ENCODE measurements at regions not wholly inside any gene's neighbourhood (a gene's known extent, or its start where the extent isn't known, plus 50 kb on each side); places are given as distances from the start of the nearest gene placed in this dataset.
"Not testable (repeated sequence)": the region's sequence is repeated elsewhere in the genome, so short reads cannot be mapped to it uniquely, and the experiment has no call there.

- peak overlapping the region; percentile 82 to 91 for H3K27ac Mint-ChIP-seq
- no peak for DNase-seq (ENCODE audit: low spot score)
- peak overlapping the region; percentile 32 for H3K4me3 Mint-ChIP-seq
- peaks cover 15% of the 10 kb centered on the region for H3K36me3 Mint-ChIP-seq
- peaks cover 23 to 24% of the 10 kb centered on the region in 2 donors for H3K4me1 Mint-ChIP-seq (ENCODE audit: low read depth in 2 of 2)
- H3K9me3 Mint-ChIP-seq = no peaks in the 10 kb centered on the region
- H3K27me3 Mint-ChIP-seq = no peaks in the 10 kb centered on the region
- ATAC-seq = peak; percentile 76 to 87
Observed at GRCh38 chr6:144561455-144562043, 276.4 kb downstream of the UTRN start.

- Mint-ChIP-seq H3K27me3 (no peaks in the 10 kb centered on the region), H3K9me3 (no peaks in the 10 kb centered on the region), H3K36me3 (peaks cover 4% of the 10 kb centered on the region), H3K4me3 (no peak overlapping the region), H3K4me1 (ENCODE audit: low read depth in 2 of 2) (peaks cover 24 to 28% of the 10 kb centered on the region in 2 donors), H3K27ac (no peak overlapping the region)
- no peak for ATAC-seq
- DNase-seq (ENCODE audit: low spot score) = no peak
Observed at GRCh38 chr6:144564202-144564601, 279.1 kb downstream of the UTRN start.

- DNase-seq (ENCODE audit: low spot score) = peak; percentile 83
- H3K36me3 Mint-ChIP-seq = peaks cover 12% of the 10 kb centered on the region
Observed at GRCh38 chr6:144566868-144567615, 281.9 kb downstream of the UTRN start.

GRCh38 chr6:144568241-144568640 lies 283.1 kb downstream of the UTRN start:
- Mint-ChIP-seq H3K27me3 (no peaks in the 10 kb centered on the region), H3K36me3 (peaks cover 8% of the 10 kb centered on the region), H3K4me3 (peak overlapping the region; percentile 38), H3K9me3 (no peaks in the 10 kb centered on the region), H3K27ac (peak overlapping the region; percentile 62 to 91), H3K4me1 (ENCODE audit: low read depth in 2 of 2) (peaks cover 14 to 18% of the 10 kb centered on the region in 2 donors)
- ATAC-seq (no peak), DNase-seq (ENCODE audit: low spot score) (no peak)

More at GRCh38 chr6:144566868-144567615, 281.9 kb downstream of the UTRN start:
- peaks cover 17 to 20% of the 10 kb centered on the region in 2 donors for H3K4me1 Mint-ChIP-seq (ENCODE audit: low read depth in 2 of 2)
- H3K27me3 Mint-ChIP-seq = no peaks in the 10 kb centered on the region
- H3K9me3 Mint-ChIP-seq = no peaks in the 10 kb centered on the region
- H3K27ac Mint-ChIP-seq = no peak overlapping the region
- ATAC-seq = peak; percentile 92
- H3K4me3 Mint-ChIP-seq = no peak overlapping the region

- not testable (repeated sequence) for H3K27me3 Mint-ChIP-seq; H3K36me3 Mint-ChIP-seq; H3K4me3 Mint-ChIP-seq; ATAC-seq; DNase-seq (ENCODE audit: low spot score); H3K9me3 Mint-ChIP-seq
- Mint-ChIP-seq H3K4me1 (ENCODE audit: low read depth in 2 of 2) (peaks cover 28 to 41% of the 10 kb centered on the region in 2 donors), H3K27ac (peak overlapping the region in 1 of 2 donors; percentile 33)
Observed at GRCh38 chr6:144572541-144572940, 287.4 kb downstream of the UTRN start.

- H3K27me3 Mint-ChIP-seq = no peaks in the 10 kb centered on the region
- H3K9me3 Mint-ChIP-seq = no peaks in the 10 kb centered on the region
- DNase-seq (ENCODE audit: low spot score) = no peak
- peaks cover 29 to 42% of the 10 kb centered on the region in 2 donors for H3K4me1 Mint-ChIP-seq (ENCODE audit: low read depth in 2 of 2)
- peaks cover 10% of the 10 kb centered on the region for H3K36me3 Mint-ChIP-seq
- peak overlapping the region; percentile 7 to 73 for H3K27ac Mint-ChIP-seq
- peak in 1 of 2 donors; percentile 53 for ATAC-seq
- H3K4me3 Mint-ChIP-seq = no peak overlapping the region
Observed at GRCh38 chr6:144574796-144575195, 289.7 kb downstream of the UTRN start.

- peak overlapping the region; percentile 7 to 73 for H3K27ac Mint-ChIP-seq
- H3K36me3 Mint-ChIP-seq = peaks cover 11% of the 10 kb centered on the region
- H3K4me1 Mint-ChIP-seq (ENCODE audit: low read depth in 2 of 2) = peaks cover 31 to 44% of the 10 kb centered on the region in 2 donors
- no peaks in the 10 kb centered on the region for H3K9me3 Mint-ChIP-seq
- DNase-seq (ENCODE audit: low spot score) (no peak), ATAC-seq (no peak)
- no peak overlapping the region for H3K4me3 Mint-ChIP-seq
- no peaks in the 10 kb centered on the region for H3K27me3 Mint-ChIP-seq
Observed at GRCh38 chr6:144575327-144575726, 290.2 kb downstream of the UTRN start.

GRCh38 chr6:144576871-144577270 lies 291.7 kb downstream of the UTRN start:
- peak overlapping the region; percentile 71 for H3K4me3 Mint-ChIP-seq
- H3K9me3 Mint-ChIP-seq = no peaks in the 10 kb centered on the region
- no peaks in the 10 kb centered on the region for H3K27me3 Mint-ChIP-seq
- peaks cover 40 to 59% of the 10 kb centered on the region in 2 donors for H3K4me1 Mint-ChIP-seq (ENCODE audit: low read depth in 2 of 2)
- DNase-seq (ENCODE audit: low spot score) (no peak), ATAC-seq (peak; percentile 71 to 75)
- peaks cover 18% of the 10 kb centered on the region for H3K36me3 Mint-ChIP-seq
- H3K27ac Mint-ChIP-seq = peak overlapping the region; percentile 68 to 99

- ATAC-seq (no peak), DNase-seq (ENCODE audit: low spot score) (no peak)
- no peaks in the 10 kb centered on the region for H3K27me3 Mint-ChIP-seq
- H3K4me3 Mint-ChIP-seq = peak overlapping the region; percentile 54
- H3K27ac Mint-ChIP-seq = peak overlapping the region; percentile 98 to 99
- peaks cover 18% of the 10 kb centered on the region for H3K36me3 Mint-ChIP-seq
- no peaks in the 10 kb centered on the region for H3K9me3 Mint-ChIP-seq
- H3K4me1 Mint-ChIP-seq (ENCODE audit: low read depth in 2 of 2) = peaks cover 50 to 77% of the 10 kb centered on the region in 2 donors
Observed at GRCh38 chr6:144578385-144579350, 293.5 kb downstream of the UTRN start.

GRCh38 chr6:144580039-144580438 lies 294.9 kb downstream of the UTRN start:
- no peaks in the 10 kb centered on the region for H3K9me3 Mint-ChIP-seq
- H3K4me1 Mint-ChIP-seq (ENCODE audit: low read depth in 2 of 2) = peaks cover 51 to 79% of the 10 kb centered on the region in 2 donors
- H3K27ac Mint-ChIP-seq = peak overlapping the region; percentile 98 to 99
- peaks cover 18% of the 10 kb centered on the region for H3K36me3 Mint-ChIP-seq
- peak overlapping the region; percentile 68 for H3K4me3 Mint-ChIP-seq
- H3K27me3 Mint-ChIP-seq = no peaks in the 10 kb centered on the region
- DNase-seq (ENCODE audit: low spot score) (no peak), ATAC-seq (peak in 1 of 2 donors; percentile 69)

GRCh38 chr6:144580771-144581170 lies 295.6 kb downstream of the UTRN start:
- H3K27me3 Mint-ChIP-seq = no peaks in the 10 kb centered on the region
- H3K4me1 Mint-ChIP-seq (ENCODE audit: low read depth in 2 of 2) = peaks cover 53 to 77% of the 10 kb centered on the region in 2 donors
- H3K4me3 Mint-ChIP-seq = peak overlapping the region; percentile 68

GRCh38 chr6:144581812-144582537 lies 296.8 kb downstream of the UTRN start:
- Mint-ChIP-seq H3K4me1 (ENCODE audit: low read depth in 2 of 2) (peaks cover 54 to 75% of the 10 kb centered on the region in 2 donors), H3K27me3 (no peaks in the 10 kb centered on the region), H3K36me3 (peaks cover 18% of the 10 kb centered on the region), H3K27ac (peak overlapping the region; percentile 98 to 99), H3K4me3 (peak overlapping the region; percentile 93), H3K9me3 (no peaks in the 10 kb centered on the region)
- DNase-seq (ENCODE audit: low spot score) (no peak), ATAC-seq (no peak)

More at GRCh38 chr6:144580771-144581170, 295.6 kb downstream of the UTRN start:
- ATAC-seq (no peak), DNase-seq (ENCODE audit: low spot score) (no peak)
- H3K27ac Mint-ChIP-seq = peak overlapping the region; percentile 98 to 99
- peaks cover 18% of the 10 kb centered on the region for H3K36me3 Mint-ChIP-seq
- no peaks in the 10 kb centered on the region for H3K9me3 Mint-ChIP-seq

All from natural killer cell treated with Interleukin-12 subunit alpha and Interleukin-12 subunit beta and Interleukin-15 and Interleukin-18, amount 100 ng/mL, for 72 hours (primary cell).